ENCODE measurements at regions not wholly inside any gene's neighbourhood (a gene's known extent, or its start where the extent isn't known, plus 50 kb on each side); places are given as distances from the start of the nearest gene placed in this dataset.
A peak's percentile ranks its signal among the peaks of the same experiment; 100 is the strongest.

DNA sequence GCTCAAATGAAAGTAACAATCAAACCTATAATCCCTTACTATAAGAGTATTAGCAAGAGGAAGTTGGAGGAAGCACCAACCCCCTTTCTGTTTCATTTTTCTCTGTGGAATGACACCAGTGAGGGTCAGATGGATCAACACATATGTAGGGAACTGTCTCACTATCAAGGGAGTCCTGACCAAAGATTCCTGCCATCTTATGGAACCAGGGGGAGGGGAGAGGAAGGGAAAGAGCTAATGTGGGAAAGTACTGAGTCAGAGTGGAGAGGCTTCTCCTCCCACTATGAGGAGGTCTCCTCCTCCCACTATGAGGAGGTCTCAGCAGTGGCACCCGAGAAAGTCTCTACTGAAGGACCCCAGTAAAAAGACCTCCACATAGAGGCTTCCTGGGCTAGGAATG is 73.3 kb upstream of the PCSK1 start:
- no peak overlapping the region for H3K27ac ChIP-seq (ENCODE audit: low read length)
- no peaks in the 10 kb centered on the region for H3K36me3 ChIP-seq (ENCODE audit: control insufficient read depth in 2 of 2, insufficient read depth in 2 of 2, low read length in 2 of 2)
- no peak overlapping the region for H3K4me3 ChIP-seq (ENCODE audit: low read length in 2 of 2)
- no peaks in the 10 kb centered on the region for H3K9me3 ChIP-seq (ENCODE audit: control insufficient read depth in 2 of 2, low read length in 2 of 2)
- no peak overlapping the region for H3K9ac ChIP-seq (ENCODE audit: low read length in 2 of 2)
- H3K27me3 ChIP-seq (ENCODE audit: control insufficient read depth in 1 of 2, insufficient read depth in 2 of 2, low read length in 2 of 2): no peaks in the 10 kb centered on the region
- H3K4me1 ChIP-seq (ENCODE audit: control insufficient read depth, insufficient read depth, low read length): no peaks in the 10 kb centered on the region

DNA sequence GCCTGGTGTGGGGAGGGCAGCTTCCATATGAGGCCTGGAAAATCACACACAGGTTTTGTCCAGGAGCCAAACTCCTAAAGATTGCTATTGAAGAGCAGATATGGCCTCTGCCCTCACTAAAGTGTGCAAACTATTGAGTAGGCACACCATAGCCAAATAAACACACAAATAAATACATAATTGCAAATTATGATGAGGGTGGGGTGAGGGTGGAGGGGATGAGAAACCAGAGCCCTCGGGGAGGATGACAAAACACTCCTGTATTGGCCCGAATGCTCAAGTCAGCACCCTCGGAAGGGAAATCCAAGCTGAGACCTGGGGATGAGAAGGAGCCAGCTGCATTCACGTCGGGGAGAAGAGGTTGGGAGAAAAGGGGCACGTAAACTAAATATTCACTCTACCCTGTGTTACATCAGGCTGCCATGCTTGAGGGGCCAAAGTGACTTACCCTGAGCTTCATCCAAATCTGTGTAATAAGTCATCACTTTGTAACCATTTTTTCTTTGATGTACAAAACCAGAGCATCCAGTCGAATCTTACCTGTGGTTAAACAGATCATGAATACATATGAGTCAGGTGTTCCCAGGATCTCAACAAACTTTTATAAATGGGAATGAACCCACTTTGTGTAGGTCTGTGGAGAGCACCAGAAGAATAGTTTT is 73.9 kb upstream of the PCSK1 start:
- Histone ChIP-seq H3K27ac (ENCODE audit: low read length) (no peak overlapping the region), H3K27me3 (ENCODE audit: control insufficient read depth in 1 of 2, insufficient read depth in 2 of 2, low read length in 2 of 2) (no peaks in the 10 kb centered on the region), H3K4me1 (ENCODE audit: control insufficient read depth, insufficient read depth, low read length) (no peaks in the 10 kb centered on the region), H3K9me3 (ENCODE audit: control insufficient read depth in 2 of 2, low read length in 2 of 2) (no peaks in the 10 kb centered on the region), H3K36me3 (ENCODE audit: control insufficient read depth in 2 of 2, insufficient read depth in 2 of 2, low read length in 2 of 2) (no peaks in the 10 kb centered on the region), H3K9ac (ENCODE audit: low read length in 2 of 2) (no peak overlapping the region), H3K4me3 (ENCODE audit: low read length in 2 of 2) (no peak overlapping the region)

DNA sequence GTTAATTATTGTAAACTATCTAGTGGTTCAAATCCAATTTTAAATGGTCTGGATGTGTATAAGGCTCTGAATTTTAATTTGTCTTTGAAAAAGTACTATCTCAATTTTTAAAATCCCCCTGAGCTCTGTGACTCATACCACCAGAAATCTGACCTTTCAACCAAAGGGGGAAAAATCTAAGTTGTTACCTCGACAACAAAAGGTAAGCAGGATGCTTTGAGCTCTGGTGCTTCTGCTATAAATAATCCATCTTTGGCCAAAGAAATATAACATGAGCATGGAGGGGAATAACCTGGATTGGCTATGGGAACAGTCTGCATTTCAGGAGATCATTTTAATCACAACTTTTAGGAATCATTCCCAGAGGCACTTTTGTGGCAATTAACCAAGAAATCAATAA is 76.3 kb upstream of the PCSK1 start:
- Histone ChIP-seq H3K9ac (ENCODE audit: low read length in 2 of 2) (no peak overlapping the region), H3K27ac (ENCODE audit: low read length) (no peak overlapping the region), H3K4me1 (ENCODE audit: control insufficient read depth, insufficient read depth, low read length) (no peaks in the 10 kb centered on the region), H3K36me3 (ENCODE audit: control insufficient read depth in 2 of 2, insufficient read depth in 2 of 2, low read length in 2 of 2) (no peaks in the 10 kb centered on the region), H3K4me3 (ENCODE audit: low read length in 2 of 2) (no peak overlapping the region), H3K9me3 (ENCODE audit: control insufficient read depth in 2 of 2, low read length in 2 of 2) (no peaks in the 10 kb centered on the region), H3K27me3 (ENCODE audit: control insufficient read depth in 1 of 2, insufficient read depth in 2 of 2, low read length in 2 of 2) (no peaks in the 10 kb centered on the region)

- H3K4me1 ChIP-seq (ENCODE audit: control insufficient read depth, insufficient read depth, low read length): no peaks in the 10 kb centered on the region
- H3K27me3 ChIP-seq (ENCODE audit: control insufficient read depth in 1 of 2, insufficient read depth in 2 of 2, low read length in 2 of 2): no peaks in the 10 kb centered on the region
- no peaks in the 10 kb centered on the region for H3K36me3 ChIP-seq (ENCODE audit: control insufficient read depth in 2 of 2, insufficient read depth in 2 of 2, low read length in 2 of 2)
- no peaks in the 10 kb centered on the region for H3K9me3 ChIP-seq (ENCODE audit: control insufficient read depth in 2 of 2, low read length in 2 of 2)
- no peak overlapping the region for H3K9ac ChIP-seq (ENCODE audit: low read length in 2 of 2)
- no peak overlapping the region for H3K27ac ChIP-seq (ENCODE audit: low read length)
- H3K4me3 ChIP-seq (ENCODE audit: low read length in 2 of 2): no peak overlapping the region
These were observed 76.8 kb upstream of the PCSK1 start for GRCh38 chr5:96509721-96510350.

GRCh38 chr5:96516631-96517071 is 83.6 kb upstream of the PCSK1 start:
- H3K36me3 ChIP-seq (ENCODE audit: control insufficient read depth in 2 of 2, insufficient read depth in 2 of 2, low read length in 2 of 2): no peaks in the 10 kb centered on the region
- no peaks in the 10 kb centered on the region for H3K9me3 ChIP-seq (ENCODE audit: control insufficient read depth in 2 of 2, low read length in 2 of 2)
- H3K27ac ChIP-seq (ENCODE audit: low read length): no peak overlapping the region
- peak overlapping the region in 1 of 2 donors; percentile 24 for H3K4me3 ChIP-seq (ENCODE audit: low read length in 2 of 2)
- no peaks in the 10 kb centered on the region for H3K27me3 ChIP-seq (ENCODE audit: control insufficient read depth in 1 of 2, insufficient read depth in 2 of 2, low read length in 2 of 2)
- H3K4me1 ChIP-seq (ENCODE audit: control insufficient read depth, insufficient read depth, low read length): no peaks in the 10 kb centered on the region
- no peak overlapping the region for H3K9ac ChIP-seq (ENCODE audit: low read length in 2 of 2)

GRCh38 chr5:96517295-96517694 is 84.2 kb upstream of the PCSK1 start:
- H3K36me3 ChIP-seq (ENCODE audit: control insufficient read depth in 2 of 2, insufficient read depth in 2 of 2, low read length in 2 of 2): no peaks in the 10 kb centered on the region
- no peak overlapping the region for H3K4me3 ChIP-seq (ENCODE audit: low read length in 2 of 2)
- H3K4me1 ChIP-seq (ENCODE audit: control insufficient read depth, insufficient read depth, low read length): no peaks in the 10 kb centered on the region
- no peak overlapping the region for H3K9ac ChIP-seq (ENCODE audit: low read length in 2 of 2)
- H3K27me3 ChIP-seq (ENCODE audit: control insufficient read depth in 1 of 2, insufficient read depth in 2 of 2, low read length in 2 of 2): no peaks in the 10 kb centered on the region
- no peak overlapping the region for H3K27ac ChIP-seq (ENCODE audit: low read length)
- H3K9me3 ChIP-seq (ENCODE audit: control insufficient read depth in 2 of 2, low read length in 2 of 2): no peaks in the 10 kb centered on the region

DNA sequence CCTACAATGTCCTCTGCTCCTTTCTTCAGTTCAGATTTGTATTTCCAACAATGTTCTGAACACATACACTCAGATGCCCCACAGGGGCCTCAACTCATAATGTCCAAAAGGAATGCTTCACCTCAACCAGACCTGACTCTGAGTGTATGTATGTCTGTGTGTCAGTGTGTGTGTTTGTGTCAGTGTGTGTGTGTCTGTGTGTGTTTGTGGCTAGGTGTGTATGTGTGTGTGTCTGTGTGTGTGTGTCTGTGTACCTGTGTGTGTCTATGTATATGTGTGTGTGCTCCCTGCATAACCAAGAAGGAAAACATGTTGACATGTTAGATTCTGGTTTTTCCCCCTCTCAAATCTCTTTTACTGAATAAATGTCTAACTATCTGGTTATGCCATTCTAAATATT is 87.3 kb upstream of the PCSK1 start:
- no peaks in the 10 kb centered on the region for H3K36me3 ChIP-seq (ENCODE audit: control insufficient read depth in 2 of 2, insufficient read depth in 2 of 2, low read length in 2 of 2)
- H3K4me1 ChIP-seq (ENCODE audit: control insufficient read depth, insufficient read depth, low read length): no peaks in the 10 kb centered on the region
- H3K27me3 ChIP-seq (ENCODE audit: control insufficient read depth in 1 of 2, insufficient read depth in 2 of 2, low read length in 2 of 2): no peaks in the 10 kb centered on the region
- H3K9ac ChIP-seq (ENCODE audit: low read length in 2 of 2): no peak overlapping the region
- no peaks in the 10 kb centered on the region for H3K9me3 ChIP-seq (ENCODE audit: control insufficient read depth in 2 of 2, low read length in 2 of 2)
- H3K4me3 ChIP-seq (ENCODE audit: low read length in 2 of 2): no peak overlapping the region
- no peak overlapping the region for H3K27ac ChIP-seq (ENCODE audit: low read length)

DNA sequence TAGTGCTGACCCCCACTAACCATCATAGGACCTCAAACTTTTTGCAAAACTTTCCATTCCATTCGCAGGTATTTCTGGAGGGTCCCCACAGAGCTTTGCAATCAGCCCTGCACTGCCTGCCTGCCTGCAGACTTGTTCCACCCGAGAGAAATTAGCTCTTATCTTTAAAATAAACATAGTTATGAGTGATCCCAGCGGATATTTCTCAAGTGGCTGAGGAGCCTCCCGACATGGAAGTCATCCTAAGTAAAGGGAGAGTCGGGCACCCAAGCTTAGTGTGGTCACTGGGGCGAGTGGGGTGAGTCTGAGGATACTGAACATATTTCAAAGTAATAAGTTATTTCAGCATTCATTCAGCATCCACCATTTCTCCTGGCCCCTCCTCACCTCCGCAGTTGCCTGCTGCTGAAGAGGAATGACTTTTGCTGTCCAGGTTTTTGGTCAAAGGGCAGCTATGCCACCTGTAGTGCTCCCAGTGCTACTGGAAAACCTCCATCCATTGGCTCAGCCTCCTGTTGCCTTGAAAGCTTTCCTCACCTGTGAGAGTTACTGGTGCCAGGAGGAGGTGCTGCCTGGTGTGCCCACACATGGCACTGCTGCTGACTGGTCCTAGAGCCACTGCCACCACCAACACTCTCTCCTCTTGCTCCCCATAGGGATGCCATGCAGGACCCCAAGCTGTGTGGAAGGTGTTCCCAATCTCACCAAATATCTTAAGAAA is 89.7 kb upstream of the PCSK1 start:
- Histone ChIP-seq H3K36me3 (ENCODE audit: control insufficient read depth in 2 of 2, insufficient read depth in 2 of 2, low read length in 2 of 2) (no peaks in the 10 kb centered on the region), H3K27ac (ENCODE audit: low read length) (no peak overlapping the region), H3K4me3 (ENCODE audit: low read length in 2 of 2) (no peak overlapping the region), H3K27me3 (ENCODE audit: control insufficient read depth in 1 of 2, insufficient read depth in 2 of 2, low read length in 2 of 2) (no peaks in the 10 kb centered on the region), H3K4me1 (ENCODE audit: control insufficient read depth, insufficient read depth, low read length) (no peaks in the 10 kb centered on the region), H3K9me3 (ENCODE audit: control insufficient read depth in 2 of 2, low read length in 2 of 2) (no peaks in the 10 kb centered on the region), H3K9ac (ENCODE audit: low read length in 2 of 2) (no peak overlapping the region)

DNA sequence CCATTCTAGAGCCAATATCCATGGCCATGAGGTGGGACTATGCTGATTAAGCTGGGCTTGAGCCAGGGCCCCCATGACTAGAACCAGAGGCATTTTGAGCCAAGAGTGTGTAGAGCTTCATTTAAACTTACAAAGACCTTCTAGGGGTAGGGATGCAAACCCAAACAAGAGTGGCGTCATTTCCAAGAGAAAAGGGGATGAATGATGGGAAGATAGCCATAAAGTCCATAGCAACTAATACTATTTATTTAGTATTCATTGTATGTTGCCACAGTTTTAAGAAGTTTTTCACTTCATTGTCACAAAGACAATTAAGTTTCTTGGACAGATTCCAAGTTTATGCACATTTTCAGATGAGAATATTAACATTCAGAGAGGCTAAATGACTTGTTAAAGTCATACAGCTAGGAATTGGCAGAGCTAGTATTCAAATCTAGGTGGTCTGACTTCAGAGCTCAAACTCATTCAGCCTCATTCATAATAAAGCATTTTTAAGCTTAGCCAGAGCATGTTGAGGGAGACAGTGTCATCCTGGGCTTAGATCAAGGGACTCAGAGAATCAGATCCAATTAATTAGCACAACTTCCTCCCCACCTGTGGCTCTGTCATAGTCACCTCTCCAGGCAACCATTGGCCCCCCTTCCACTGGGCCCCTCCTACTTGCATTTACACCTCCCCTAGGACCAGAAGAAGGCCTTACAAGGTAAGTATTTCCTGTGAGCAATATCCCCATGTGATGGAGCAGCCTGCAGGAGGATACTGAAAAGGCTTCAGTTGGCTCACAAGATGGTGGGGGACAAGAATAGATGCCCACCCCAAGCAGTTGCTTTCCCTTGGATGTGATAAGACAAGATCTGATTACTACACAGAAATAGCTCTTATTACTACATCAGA is 95.0 kb upstream of the PCSK1 start:
- Histone ChIP-seq H3K27ac (ENCODE audit: low read length) (no peak overlapping the region), H3K4me1 (ENCODE audit: control insufficient read depth, insufficient read depth, low read length) (no peaks in the 10 kb centered on the region), H3K9ac (ENCODE audit: low read length in 2 of 2) (no peak overlapping the region), H3K36me3 (ENCODE audit: control insufficient read depth in 2 of 2, insufficient read depth in 2 of 2, low read length in 2 of 2) (no peaks in the 10 kb centered on the region), H3K27me3 (ENCODE audit: control insufficient read depth in 1 of 2, insufficient read depth in 2 of 2, low read length in 2 of 2) (no peaks in the 10 kb centered on the region), H3K9me3 (ENCODE audit: control insufficient read depth in 2 of 2, low read length in 2 of 2) (no peaks in the 10 kb centered on the region), H3K4me3 (ENCODE audit: low read length in 2 of 2) (no peak overlapping the region)

DNA sequence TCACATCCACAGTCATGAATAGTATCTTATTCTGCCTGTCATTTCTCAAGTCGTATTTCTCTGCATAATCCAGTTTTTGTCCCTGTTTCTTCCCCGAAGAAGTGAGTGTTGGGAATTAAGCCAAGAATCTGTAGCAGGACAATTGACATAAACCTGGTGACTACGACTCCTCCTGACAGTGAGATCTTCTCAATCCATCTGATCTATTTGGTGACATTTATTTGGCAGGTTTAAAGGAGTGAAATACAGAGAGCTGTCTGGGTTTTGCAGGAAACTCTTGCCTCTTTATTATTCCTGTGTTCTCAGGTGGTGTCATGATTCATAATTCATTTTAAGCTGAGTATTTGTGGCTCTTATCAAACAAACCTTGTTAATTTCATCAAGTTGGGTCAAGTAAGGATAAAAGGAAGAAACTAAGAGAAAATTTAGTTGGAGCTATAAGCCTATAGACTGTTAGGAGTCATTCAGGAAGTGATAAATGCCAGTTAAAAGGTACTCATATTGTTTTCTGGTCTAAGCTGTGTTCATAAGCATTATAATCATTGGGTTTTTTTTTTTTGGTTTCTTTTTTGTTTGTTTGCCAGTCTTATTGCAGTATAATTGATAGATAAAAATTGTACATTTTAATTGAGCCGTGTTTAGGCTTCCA is 95.9 kb upstream of the PCSK1 start:
- no peaks in the 10 kb centered on the region for H3K36me3 ChIP-seq (ENCODE audit: control insufficient read depth in 2 of 2, insufficient read depth in 2 of 2, low read length in 2 of 2)
- no peak overlapping the region for H3K27ac ChIP-seq (ENCODE audit: low read length)
- H3K9ac ChIP-seq (ENCODE audit: low read length in 2 of 2): no peak overlapping the region
- H3K27me3 ChIP-seq (ENCODE audit: control insufficient read depth in 1 of 2, insufficient read depth in 2 of 2, low read length in 2 of 2): no peaks in the 10 kb centered on the region
- H3K9me3 ChIP-seq (ENCODE audit: control insufficient read depth in 2 of 2, low read length in 2 of 2): no peaks in the 10 kb centered on the region
- no peak overlapping the region for H3K4me3 ChIP-seq (ENCODE audit: low read length in 2 of 2)
- H3K4me1 ChIP-seq (ENCODE audit: control insufficient read depth, insufficient read depth, low read length): no peaks in the 10 kb centered on the region
